Jurkat, Clone E6-1 (cell line): ENCODE measurements at regions not wholly inside any gene's neighbourhood (a gene's known extent, or its start where the extent isn't known, plus 50 kb on each side); places are given as distances from the start of the nearest gene placed in this dataset.
A peak's percentile ranks its signal among the peaks of the same experiment; 100 is the strongest.
"Not testable (repeated sequence)": the region's sequence is repeated elsewhere in the genome, so short reads cannot be mapped to it uniquely, and the experiment has no call there.

Source experiments
- DNase-seq: peaks from one replicate; pipeline ENCODE4 v3.0.0-alpha.2; 2011; ENCODE audit warnings: low read depth, low spot score
- H3K4me3 ChIP-seq: 2 replicates; pipeline ENCODE4 v1.5.1; 2011; ENCODE audit warnings: mild to moderate bottlenecking, low read length, control low read depth, moderate library complexity

- no peak overlapping the region for H3K4me3 ChIP-seq
- no peak for DNase-seq
Measured at GRCh38 chr12:66765204-66765603, 86.3 kb upstream of the GRIP1 start.

DNA sequence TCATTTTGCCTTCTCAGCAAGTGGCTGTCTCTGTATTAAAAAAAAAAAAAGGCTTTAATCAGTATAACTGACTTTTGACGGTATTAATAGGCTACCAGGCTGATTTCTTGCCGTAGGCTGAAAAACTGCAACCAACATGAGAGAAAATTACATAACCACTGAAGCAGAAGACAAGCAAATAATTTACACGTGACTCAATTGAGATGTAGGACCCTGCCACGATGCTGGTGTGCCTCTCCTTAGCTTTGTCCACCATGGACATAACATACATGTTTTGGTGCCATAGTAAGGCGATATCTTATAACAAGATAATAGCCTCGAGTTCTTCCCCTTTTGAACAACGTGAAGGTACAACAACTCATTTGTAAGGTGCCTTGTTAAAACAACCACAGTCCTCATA is 88.7 kb upstream of the GRIP1 start:
- DNase-seq, result no peak
- H3K4me3 ChIP-seq, result no peak overlapping the region

DNA sequence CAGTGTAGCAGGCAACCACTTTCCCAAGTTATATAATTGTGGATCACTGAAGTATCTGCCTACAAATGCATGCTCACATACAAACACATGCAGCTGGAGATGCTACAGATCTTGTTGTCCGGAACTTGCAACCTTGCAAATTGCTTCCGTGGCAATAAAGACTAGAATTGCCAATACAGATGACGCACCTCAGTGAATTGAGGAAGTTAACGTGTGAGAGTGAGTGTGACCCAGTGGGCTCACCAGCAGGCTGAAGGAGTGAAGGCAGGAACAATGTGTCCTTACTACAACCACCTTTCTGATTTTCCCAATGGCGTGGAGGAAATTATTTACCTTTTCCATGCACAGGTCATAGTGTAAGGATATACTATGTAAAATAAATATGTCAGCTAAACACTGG is 89.4 kb upstream of the GRIP1 start:
- no peak for DNase-seq
- H3K4me3 ChIP-seq, result no peak overlapping the region

DNA sequence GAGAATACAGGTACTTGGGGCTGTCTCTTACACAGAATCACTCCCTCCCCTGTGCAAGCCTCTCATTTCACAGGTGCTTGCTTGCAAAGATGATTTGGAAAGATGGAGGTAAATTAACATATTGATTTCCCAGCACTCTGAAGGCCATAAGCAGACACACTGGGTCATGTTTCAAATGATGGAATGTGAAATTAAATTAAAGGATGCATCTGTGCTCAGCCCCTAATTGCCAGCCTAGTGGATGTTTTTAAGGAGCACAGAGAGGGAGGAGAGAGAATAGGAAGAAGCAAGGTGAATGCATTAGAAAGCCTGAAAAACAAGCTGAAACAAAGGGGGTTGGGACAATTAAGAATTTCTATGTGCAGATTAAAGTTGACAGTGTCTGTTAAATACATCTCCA is 96.1 kb upstream of the GRIP1 start:
- no peak for DNase-seq
- H3K4me3 ChIP-seq, result no peak overlapping the region

DNA sequence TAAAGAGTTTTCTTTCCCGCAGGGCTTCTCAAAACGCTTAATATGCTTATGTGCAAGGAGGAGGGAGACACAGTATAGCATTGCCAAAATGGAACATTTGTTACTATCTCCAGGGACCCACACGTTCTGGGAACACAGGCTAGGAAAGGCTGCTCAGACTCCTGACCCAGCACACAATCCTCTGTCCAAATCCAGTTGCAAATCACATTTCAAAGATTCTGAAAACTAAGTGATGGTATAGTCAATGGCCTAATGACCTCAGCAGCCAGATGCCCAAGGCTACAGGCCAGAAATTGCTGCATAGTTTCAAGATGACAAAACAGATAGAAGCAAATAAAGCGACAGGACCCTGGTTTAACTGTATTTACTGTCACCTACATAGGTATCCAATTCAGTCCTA is 97.0 kb upstream of the GRIP1 start:
- H3K4me3 ChIP-seq, result no peak overlapping the region
- DNase-seq, result no peak

- H3K4me3 ChIP-seq, result no peak overlapping the region
- peak; percentile 35 for DNase-seq
Measured at GRCh38 chr12:66776974-66777373, 98.1 kb upstream of the GRIP1 start.

- H3K4me3 ChIP-seq, result no peak overlapping the region
- no peak for DNase-seq
Measured at GRCh38 chr12:66779466-66779865, 100.6 kb upstream of the GRIP1 start.

DNA sequence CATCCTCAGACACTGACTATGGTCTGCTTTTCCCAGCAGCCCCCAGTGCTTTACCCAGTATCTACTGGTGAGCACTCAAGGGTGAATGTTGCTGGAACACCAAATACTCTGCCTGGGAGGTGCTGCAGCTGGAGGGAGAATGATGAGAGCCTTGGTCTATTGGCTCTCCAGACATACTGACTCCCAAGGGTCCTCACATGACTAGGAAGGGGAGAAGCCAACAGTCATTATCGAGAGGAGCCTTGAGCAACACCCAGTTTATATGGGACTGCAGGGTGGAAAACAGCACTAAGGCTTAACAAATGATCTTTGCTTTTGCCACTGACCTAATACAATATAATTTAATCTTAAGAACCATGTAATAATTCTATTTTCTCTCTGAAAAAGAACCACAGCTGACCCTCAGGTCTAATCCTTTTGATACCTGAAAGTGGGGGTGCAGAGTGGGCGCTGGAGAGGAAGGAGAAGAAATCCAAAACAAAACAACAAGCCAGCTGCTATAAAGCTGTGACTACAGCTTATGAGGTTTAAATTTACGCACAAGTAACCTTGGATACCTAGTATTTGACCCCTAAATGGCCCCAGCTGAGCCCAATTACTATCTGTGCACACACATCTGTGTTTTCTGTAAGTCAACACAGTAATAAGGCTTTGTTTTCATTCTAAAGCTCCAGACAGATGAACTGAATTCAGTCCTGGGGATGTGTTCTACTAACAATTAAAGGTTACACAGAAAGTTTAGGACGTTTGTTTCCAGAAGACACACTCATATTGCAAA is 107.8 kb upstream of the GRIP1 start:
- no peak for DNase-seq
- H3K4me3 ChIP-seq, result no peak overlapping the region

GRCh38 chr12:66799551-66799950 is 120.7 kb upstream of the GRIP1 start:
- H3K4me3 ChIP-seq, result no peak overlapping the region
- DNase-seq, result no peak

DNA sequence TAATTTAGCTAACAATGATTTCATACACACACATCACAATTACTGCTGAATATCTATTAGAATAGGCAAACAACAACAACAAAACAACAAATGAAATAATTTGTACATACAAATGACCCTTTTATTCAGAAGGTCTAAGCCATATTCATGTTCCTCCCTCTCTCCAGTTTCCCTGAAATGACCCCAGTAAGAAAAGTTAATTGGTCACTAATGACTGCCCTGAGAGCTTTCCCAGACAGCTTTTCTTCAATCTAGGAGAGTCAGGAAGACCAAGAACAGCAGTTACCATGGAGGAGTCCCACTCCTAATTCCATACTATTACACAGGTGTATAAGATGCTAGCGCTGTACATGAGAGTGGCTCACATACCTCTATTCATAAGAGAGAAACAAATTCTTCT is 121.2 kb upstream of the GRIP1 start:
- DNase-seq, result no peak
- H3K4me3 ChIP-seq, result no peak overlapping the region

DNA sequence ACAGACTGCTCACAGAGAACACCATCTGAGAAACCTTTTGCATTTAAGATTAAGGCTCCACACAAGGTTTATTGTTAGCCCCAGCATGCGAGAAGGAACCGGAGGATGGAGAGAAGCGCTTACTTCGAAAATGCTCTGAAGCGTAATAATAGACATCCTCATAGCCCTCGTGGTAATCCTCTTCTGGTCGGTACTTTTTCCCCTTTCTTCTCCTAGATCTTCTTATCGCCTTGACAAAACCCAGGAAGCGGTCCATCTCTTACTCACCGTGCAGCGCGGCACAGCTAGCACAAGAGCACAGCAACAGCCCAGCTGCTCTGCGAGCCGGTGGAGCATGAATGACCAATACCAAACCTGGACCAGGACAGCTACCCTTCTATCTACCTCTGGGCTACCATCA is 125.1 kb upstream of the GRIP1 start:
- H3K4me3 ChIP-seq, result no peak overlapping the region
- DNase-seq, result no peak

GRCh38 chr12:66804563-66804974 is 125.7 kb upstream of the GRIP1 start:
- no peak for DNase-seq
- H3K4me3 ChIP-seq, result no peak overlapping the region

DNA sequence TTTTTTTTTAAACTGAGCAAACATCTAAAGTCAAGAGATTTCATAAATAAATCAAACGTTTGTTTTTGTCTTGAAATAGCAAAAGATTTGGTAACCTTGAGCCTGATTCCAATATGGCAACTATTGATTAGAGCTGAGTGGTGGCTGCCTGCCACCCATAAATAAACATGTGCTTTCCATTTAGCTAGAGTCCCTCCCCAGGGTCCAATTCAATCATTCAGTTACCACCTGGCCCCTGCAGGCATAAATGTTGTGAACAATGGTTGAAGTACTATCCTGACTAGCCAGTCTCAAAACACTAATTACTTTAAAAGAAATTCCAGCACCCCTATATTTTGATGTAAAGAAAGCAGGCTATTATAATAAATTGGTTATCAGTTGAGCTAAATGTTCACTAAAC is 129.7 kb upstream of the GRIP1 start:
- DNase-seq, result no peak

GRCh38 chr12:66813137-66813892 is 134.4 kb upstream of the GRIP1 start:
- DNase-seq, result peak; percentile 3
- H3K4me3 ChIP-seq, result no peak overlapping the region

More for the DNA sequence above, 129.7 kb upstream of the GRIP1 start:
- no peak overlapping the region for H3K4me3 ChIP-seq

GRCh38 chr12:66819587-66819986 is 140.7 kb upstream of the GRIP1 start:
- DNase-seq, result no peak
- no peak overlapping the region for H3K4me3 ChIP-seq

DNA sequence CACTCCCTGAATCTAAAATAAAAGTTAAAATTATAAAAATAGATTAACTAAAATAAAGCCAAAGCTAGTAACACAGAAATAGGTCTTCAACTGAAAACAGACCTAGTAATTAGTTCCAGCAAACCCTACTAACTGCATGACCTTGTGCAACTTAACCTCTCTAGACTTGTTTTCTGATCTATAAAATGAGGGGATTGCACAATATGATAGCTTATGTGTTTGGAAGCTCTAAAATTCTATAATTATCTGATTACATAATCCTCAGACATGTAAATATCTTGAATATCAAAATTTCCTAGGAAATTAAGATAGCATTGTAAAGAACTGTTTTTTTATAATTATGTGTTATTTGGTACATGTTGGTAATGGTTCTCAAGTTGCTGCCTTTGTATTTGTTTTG is 144.1 kb upstream of the GRIP1 start:
- H3K4me3 ChIP-seq, result no peak overlapping the region

DNA sequence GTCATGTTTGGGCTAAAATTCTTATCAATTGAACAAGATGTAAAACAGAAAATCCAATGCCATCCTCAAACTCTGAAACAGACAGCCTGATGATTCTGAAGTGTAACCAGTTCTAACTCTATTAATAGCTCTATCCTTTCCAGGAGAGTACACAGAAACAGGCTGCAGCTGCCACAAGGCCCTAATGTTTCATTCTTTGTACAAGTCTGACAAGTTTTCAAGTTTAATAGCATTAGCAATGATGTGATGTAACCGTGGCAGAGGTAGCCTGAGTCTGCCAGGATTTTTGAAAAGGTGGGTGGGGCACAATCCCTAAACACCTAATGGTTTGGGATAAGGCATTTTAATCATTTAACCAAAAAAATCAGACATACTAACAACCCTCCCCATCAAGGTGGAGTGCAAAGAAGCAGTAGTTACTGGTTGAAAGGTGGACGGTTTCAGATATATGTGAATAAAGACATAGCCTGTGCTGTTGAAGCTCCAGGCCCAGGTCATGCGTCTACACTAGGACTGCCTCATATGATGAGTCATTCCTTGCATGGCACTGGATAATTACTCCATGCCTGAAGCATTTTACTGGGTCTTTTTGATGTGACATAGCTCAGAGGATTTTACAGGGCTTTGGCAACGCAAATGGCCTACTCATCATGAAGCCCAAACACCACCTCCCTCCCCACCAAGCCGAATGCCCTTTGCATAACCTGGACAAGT is 145.1 kb upstream of the GRIP1 start:
- no peak for DNase-seq
- H3K4me3 ChIP-seq, result no peak overlapping the region

More for the DNA sequence above, 144.1 kb upstream of the GRIP1 start:
- DNase-seq, result no peak

DNA sequence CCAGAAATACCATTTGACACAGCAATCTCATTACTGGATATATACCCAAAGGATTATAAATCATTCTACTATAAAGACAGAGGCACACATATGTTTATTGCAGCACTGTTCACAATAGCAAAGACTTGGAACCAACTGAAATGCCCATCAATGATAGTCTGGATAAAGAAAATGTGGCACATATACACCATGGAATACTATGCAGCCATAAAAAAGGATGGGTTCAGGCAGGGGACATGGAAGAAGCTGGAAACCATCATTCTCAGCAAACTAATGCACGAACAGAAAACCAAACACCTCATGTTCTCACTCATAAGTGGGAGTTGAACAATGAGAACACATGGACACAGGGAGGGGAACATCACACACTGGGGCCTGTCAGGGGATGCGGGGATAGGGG is 147.0 kb upstream of the GRIP1 start:
- not testable (repeated sequence) for DNase-seq, H3K4me3 ChIP-seq

GRCh38 chr12:66829660-66830325 is 150.9 kb upstream of the GRIP1 start:
- no peak for DNase-seq
- no peak overlapping the region for H3K4me3 ChIP-seq

GRCh38 chr12:66831495-66831894 is 152.6 kb upstream of the GRIP1 start:
- H3K4me3 ChIP-seq, result no peak overlapping the region
- no peak for DNase-seq
